Kidney (tissue), 13 donors: ENCODE measurements at regions not wholly inside any gene's neighbourhood (a gene's known extent, or its start where the extent isn't known, plus 50 kb on each side); places are given as distances from the start of the nearest gene placed in this dataset.

Experiments used
- DNase-seq, 5 donors: peaks; one replicate each; pipeline ENCODE4 v3.0.0-alpha.2; 2013 to 2020
- FAIRE-seq: peaks from 2 replicates; lab custom pipeline; 2012; peaks lifted over from hg19 to GRCh38; lab: Jason Lieb, UNC
- H3K27ac ChIP-seq, 2 donors: one replicate each; pipeline ENCODE4 v1.7.0; 2013; ENCODE audit warnings: low read depth in 2 of 2, low read length in 2 of 2, inconsistent platforms in 1 of 2
- H3K27me3 ChIP-seq: one replicate; pipeline ENCODE4 v1.7.1; 2013; ENCODE audit warnings: low read length, inconsistent platforms; ENCODE audit not compliant: control insufficient read depth, insufficient read depth
- H3K36me3 ChIP-seq, 3 donors: one replicate each; pipeline versions ENCODE4 v1.7.0 to v1.7.1; 2013; ENCODE audit warnings: low read length in 3 of 3, control low read depth in 1 of 3, inconsistent platforms in 1 of 3; ENCODE audit not compliant: insufficient read depth in 3 of 3, control insufficient read depth in 2 of 3
- H3K4me1 ChIP-seq, 3 donors: one replicate each; pipeline versions ENCODE4 v1.7.0 to v1.7.1; 2013; ENCODE audit warnings: low read length in 3 of 3, inconsistent platforms in 1 of 3, low read depth in 1 of 3; ENCODE audit not compliant: control insufficient read depth in 2 of 3, insufficient read depth in 2 of 3
- H3K4me3 ChIP-seq, 3 donors: one replicate each; pipeline versions ENCODE4 v1.7.0 to v1.8.1; 2013; ENCODE audit warnings: low read length in 3 of 3, control low read depth in 1 of 3, inconsistent platforms in 1 of 3
- H3K9ac ChIP-seq, 3 donors: one replicate each; pipeline versions ENCODE4 v1.7.0 to v1.7.1; 2013; ENCODE audit warnings: low read length in 3 of 3, control low read depth in 1 of 3, inconsistent platforms in 1 of 3
- H3K9me3 ChIP-seq, 3 donors: one replicate each; pipeline versions ENCODE4 v1.7.0 to v1.7.1; 2013; ENCODE audit warnings: low read length in 3 of 3, control low read depth in 1 of 3, inconsistent platforms in 1 of 3; ENCODE audit not compliant: control insufficient read depth in 2 of 3, insufficient read depth in 1 of 3
- intact Hi-C: fragments of 100-400 bp; cut with DNase I; formaldehyde crosslinking; loops from one replicate; pipeline ENCODE4 v1.11.1; 2022
- TF ChIP-seq, protein P1 (sequence below): IDR thresholded peaks from 3 replicates; pipeline ENCODE4 v1.5.1; 2012; ENCODE audit warnings: mild to moderate bottlenecking, moderate library complexity, borderline replicate concordance; ENCODE audit not compliant: insufficient read depth; ENCODE audit errors: extremely low read depth
- donor health status: control.
- donor health status: control.
- donor health status: control.
- donor health status: control.
- donor health status: control.
- donor health status: DM: yes; HTN: yes; CAD: no.
- donor health status: Normal renal cell carcinoma (clear cell type).

GRCh38 chr12:115683240-115683780 lies 594.2 kb downstream of the MED13L start:
- no peaks in the 10 kb centered on the region for H3K4me1 ChIP-seq
- H3K9ac ChIP-seq: no peak overlapping the region
- H3K36me3 ChIP-seq: no peaks in the 10 kb centered on the region
- DNase-seq (no peak), FAIRE-seq (no peak)
- no peaks in the 10 kb centered on the region for H3K9me3 ChIP-seq
- H3K27me3 ChIP-seq: no peaks in the 10 kb centered on the region
- no peak overlapping the region for H3K27ac ChIP-seq
- intact Hi-C loops: no loop called here
- TF ChIP-seq, protein P1, sequence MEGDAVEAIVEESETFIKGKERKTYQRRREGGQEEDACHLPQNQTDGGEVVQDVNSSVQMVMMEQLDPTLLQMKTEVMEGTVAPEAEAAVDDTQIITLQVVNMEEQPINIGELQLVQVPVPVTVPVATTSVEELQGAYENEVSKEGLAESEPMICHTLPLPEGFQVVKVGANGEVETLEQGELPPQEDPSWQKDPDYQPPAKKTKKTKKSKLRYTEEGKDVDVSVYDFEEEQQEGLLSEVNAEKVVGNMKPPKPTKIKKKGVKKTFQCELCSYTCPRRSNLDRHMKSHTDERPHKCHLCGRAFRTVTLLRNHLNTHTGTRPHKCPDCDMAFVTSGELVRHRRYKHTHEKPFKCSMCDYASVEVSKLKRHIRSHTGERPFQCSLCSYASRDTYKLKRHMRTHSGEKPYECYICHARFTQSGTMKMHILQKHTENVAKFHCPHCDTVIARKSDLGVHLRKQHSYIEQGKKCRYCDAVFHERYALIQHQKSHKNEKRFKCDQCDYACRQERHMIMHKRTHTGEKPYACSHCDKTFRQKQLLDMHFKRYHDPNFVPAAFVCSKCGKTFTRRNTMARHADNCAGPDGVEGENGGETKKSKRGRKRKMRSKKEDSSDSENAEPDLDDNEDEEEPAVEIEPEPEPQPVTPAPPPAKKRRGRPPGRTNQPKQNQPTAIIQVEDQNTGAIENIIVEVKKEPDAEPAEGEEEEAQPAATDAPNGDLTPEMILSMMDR: no peak
- no peak overlapping the region for H3K4me3 ChIP-seq

- Histone ChIP-seq H3K9ac (no peak overlapping the region), H3K9me3 (no peaks in the 10 kb centered on the region), H3K4me3 (no peak overlapping the region), H3K27ac (no peak overlapping the region), H3K36me3 (no peaks in the 10 kb centered on the region), H3K4me1 (no peaks in the 10 kb centered on the region), H3K27me3 (no peaks in the 10 kb centered on the region)
- TF ChIP-seq, protein P1: no peak
- intact Hi-C loops: no loop called here
- DNase-seq (no peak), FAIRE-seq (no peak)
Measured at GRCh38 chr12:115680967-115681366, 596.5 kb downstream of the MED13L start.

DNA sequence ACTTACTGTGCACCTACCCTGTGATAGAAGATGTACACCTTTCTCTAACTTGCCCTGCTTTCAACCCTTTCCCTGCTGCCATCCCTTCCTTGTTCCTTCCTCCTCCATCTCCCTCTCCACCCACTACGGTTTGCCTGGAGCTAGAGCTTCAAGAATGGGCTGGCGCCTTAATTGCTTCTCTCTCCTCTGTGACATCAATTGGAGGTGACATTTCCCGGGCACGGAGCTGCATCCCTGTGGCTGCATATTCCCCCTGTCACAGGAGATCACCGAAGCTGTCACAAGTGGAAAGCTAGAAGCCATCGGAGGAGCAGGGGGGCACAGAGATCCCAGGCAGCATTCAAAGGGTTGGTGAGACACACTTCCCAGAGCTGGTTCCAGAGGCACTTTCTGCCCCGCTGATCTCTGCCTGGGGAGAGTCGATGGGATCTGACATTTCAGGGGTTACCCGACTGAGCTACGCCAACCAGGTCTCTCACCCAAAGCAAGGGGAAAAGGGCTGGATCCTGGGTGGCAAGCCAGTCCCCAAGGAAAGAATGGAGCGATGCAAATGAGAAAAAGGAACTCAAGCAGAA lies 604.9 kb downstream of the MED13L start:
- FAIRE-seq: no peak
- TF ChIP-seq, protein P1: no peak

More for the DNA sequence above, 604.9 kb downstream of the MED13L start:
- Histone ChIP-seq H3K4me3 (no peak overlapping the region), H3K9me3 (no peaks in the 10 kb centered on the region), H3K9ac (no peak overlapping the region), H3K27me3 (no peaks in the 10 kb centered on the region), H3K36me3 (no peaks in the 10 kb centered on the region), H3K27ac (no peak overlapping the region), H3K4me1 (no peaks in the 10 kb centered on the region)
- no peak for DNase-seq
- intact Hi-C loops: no loop called here
